WTC11 (cell line): ENCODE measurements at regions not wholly inside any gene's neighbourhood (a gene's known extent, or its start where the extent isn't known, plus 50 kb on each side); places are given as distances from the start of the nearest gene placed in this dataset.

Source experiments
- ATAC-seq: fragments of 200-7000 bp; cut with Tn5 transposase; 2 replicates; pipeline ENCODE4 v1.10.0; 2021; ENCODE audit warnings: mild to moderate bottlenecking, moderate library complexity
- CTCF ChIA-PET: fragments of 300-600 bp; sonication (Branson Sonifier 250); formaldehyde crosslinking; loops from one replicate; lab custom pipeline; 2021; ENCODE audit warnings: antibody characterized with exemption; lab: Charles Lee
- POLR2A ChIA-PET: fragments of 350-600 bp; sonication (Branson Sonifier 250); formaldehyde crosslinking; loops from one replicate; lab custom pipeline; 2021; ENCODE audit warnings: antibody characterized with exemption; lab: Charles Lee
- DNase-seq: peaks from one replicate; pipeline ENCODE4 v3.0.0; 2021; ENCODE audit warnings: low spot score
- H3K27ac Mint-ChIP-seq: 2 replicates; pipeline ENCODE4 v1.8.0; 2021; ENCODE audit warnings: mixed read lengths
- H3K27me3 Mint-ChIP-seq: 2 replicates; pipeline ENCODE4 v1.8.0; 2021; ENCODE audit warnings: low read depth, mild to moderate bottlenecking, moderate library complexity, mixed read lengths
- H3K36me3 Mint-ChIP-seq: 2 replicates; pipeline ENCODE4 v1.8.0; 2021; ENCODE audit warnings: mixed read lengths
- H3K4me1 Mint-ChIP-seq: 2 replicates; pipeline ENCODE4 v1.8.0; 2022; ENCODE audit warnings: mixed read lengths
- H3K4me3 Mint-ChIP-seq: 2 replicates; pipeline ENCODE4 v1.8.0; 2021; ENCODE audit warnings: mild to moderate bottlenecking, moderate library complexity, mixed read lengths
- H3K9me3 Mint-ChIP-seq: 2 replicates; pipeline ENCODE4 v1.8.0; 2021; ENCODE audit warnings: mixed read lengths
- ELF4 ChIP-seq: sonication (generic); formaldehyde crosslinking; IDR thresholded peaks from 2 replicates; pipeline ENCODE4 v1.8.1; 2022; ENCODE audit warnings: low read depth, mild to moderate bottlenecking, moderate library complexity, missing genetic modification reagents
- ESRRA ChIP-seq: sonication (generic); formaldehyde crosslinking; IDR thresholded peaks from 2 replicates; pipeline ENCODE4 v1.8.1; 2022; ENCODE audit warnings: mild to moderate bottlenecking, missing genetic modification reagents, borderline replicate concordance
- FOXP1 ChIP-seq: sonication (generic); formaldehyde crosslinking; IDR thresholded peaks from 2 replicates; pipeline ENCODE4 v1.8.0; 2022; ENCODE audit warnings: missing genetic modification reagents, mild to moderate bottlenecking, moderate library complexity, borderline replicate concordance
- FOXP4 ChIP-seq: sonication (generic); formaldehyde crosslinking; IDR thresholded peaks from 2 replicates; pipeline ENCODE4 v1.8.0; 2022; ENCODE audit warnings: mild to moderate bottlenecking, missing genetic modification reagents
- HMGA2 ChIP-seq: fragments of 250-450 bp; sonication (Bioruptor Pico); IDR thresholded peaks from 2 replicates; pipeline ENCODE4 v1.4.0; 2021; ENCODE audit warnings: mild to moderate bottlenecking, moderate library complexity
- IRF2 ChIP-seq: sonication (generic); formaldehyde crosslinking; IDR thresholded peaks from 2 replicates; pipeline ENCODE4 v1.8.0; 2022; ENCODE audit warnings: low read depth, missing genetic modification reagents, borderline replicate concordance
- KAT7 ChIP-seq: sonication (generic); formaldehyde crosslinking; IDR thresholded peaks from 2 replicates; pipeline ENCODE4 v1.8.1; 2023; ENCODE audit warnings: missing genetic modification reagents, mild to moderate bottlenecking, borderline replicate concordance
- MXD4 ChIP-seq: fragments of 250-450 bp; sonication (Bioruptor Pico); IDR thresholded peaks from 2 replicates; pipeline ENCODE4 v1.8.0; 2021; ENCODE audit warnings: mild to moderate bottlenecking, moderate library complexity, borderline replicate concordance
- NFYB ChIP-seq: sonication (generic); formaldehyde crosslinking; conservative IDR thresholded peaks from 2 replicates; pipeline ENCODE4 v1.8.0; 2022; ENCODE audit warnings: low read depth, missing genetic modification reagents
- PREB ChIP-seq: sonication (generic); formaldehyde crosslinking; IDR thresholded peaks from 2 replicates; pipeline ENCODE4 v1.8.1; 2022; ENCODE audit warnings: mild to moderate bottlenecking, missing genetic modification reagents, moderate library complexity, borderline replicate concordance
- RELA ChIP-seq: sonication (generic); formaldehyde crosslinking; IDR thresholded peaks from 2 replicates; pipeline ENCODE4 v1.8.1; 2022; ENCODE audit warnings: missing genetic modification reagents, mild to moderate bottlenecking, borderline replicate concordance
- SOX15 ChIP-seq: fragments of 250-450 bp; sonication (Bioruptor Pico); IDR thresholded peaks from 2 replicates; pipeline ENCODE4 v1.9.0; 2021; ENCODE audit warnings: mild to moderate bottlenecking
- ZNF263 ChIP-seq: sonication (generic); formaldehyde crosslinking; IDR thresholded peaks from 2 replicates; pipeline ENCODE4 v1.8.1; 2022; ENCODE audit warnings: low read depth, mild to moderate bottlenecking, moderate library complexity, missing genetic modification reagents
- ZSCAN18 ChIP-seq: fragments of 250-450 bp; sonication (Bioruptor Pico); IDR thresholded peaks from 2 replicates; pipeline ENCODE4 v2.1.2; 2022; ENCODE audit warnings: mild to moderate bottlenecking, moderate library complexity

- Mint-ChIP-seq H3K27me3 (peaks cover 10% of the 10 kb centered on the region), H3K9me3 (peaks cover 38% of the 10 kb centered on the region), H3K27ac (no peak overlapping the region), H3K4me1 (no peaks in the 10 kb centered on the region), H3K36me3 (peaks cover 46% of the 10 kb centered on the region), H3K4me3 (no peak overlapping the region)
- ChIA-PET POLR2A (no interaction called here), CTCF (no interaction called here)
- TF ChIP-seq SOX15 (CRISPR knock-in tag) (no peak), PREB (CRISPR knock-in tag) (no peak)
- ATAC-seq (no peak), DNase-seq (no peak)
Measured at GRCh38 chr16:34801875-34802274, 1342.5 kb downstream of the TP53TG3F start.

GRCh38 chr16:34802396-34802795 lies 1343.0 kb downstream of the TP53TG3F start:
- Mint-ChIP-seq H3K4me1 (no peaks in the 10 kb centered on the region), H3K4me3 (no peak overlapping the region), H3K36me3 (peaks cover 44% of the 10 kb centered on the region), H3K27ac (no peak overlapping the region), H3K27me3 (peaks cover 10% of the 10 kb centered on the region), H3K9me3 (peaks cover 36% of the 10 kb centered on the region)
- CTCF ChIA-PET, result no interaction called here
- POLR2A ChIA-PET, result no interaction called here
- TF ChIP-seq ELF4 (CRISPR knock-in tag) (no peak), FOXP4 (CRISPR knock-in tag) (no peak), IRF2 (CRISPR knock-in tag) (no peak), ZNF263 (CRISPR knock-in tag) (no peak), MXD4 (CRISPR knock-in tag) (no peak), ESRRA (CRISPR knock-in tag) (no peak), ZSCAN18 (CRISPR knock-in tag) (no peak), HMGA2 (no peak), RELA (CRISPR knock-in tag) (no peak)
- no peak for DNase-seq
- ATAC-seq, result no peak

- H3K36me3 Mint-ChIP-seq, result peaks cover 44% of the 10 kb centered on the region
- no peak for TF ChIP-seq NFYB (CRISPR knock-in tag)
- no peak for TF ChIP-seq KAT7 (CRISPR knock-in tag)
- no peak for TF ChIP-seq FOXP1
- ATAC-seq (no peak), DNase-seq (no peak)
- ChIA-PET POLR2A (no interaction called here), CTCF (no interaction called here)
- H3K9me3 Mint-ChIP-seq, result peaks cover 36% of the 10 kb centered on the region
- no peaks in the 10 kb centered on the region for H3K4me1 Mint-ChIP-seq
- no peak overlapping the region for H3K4me3 Mint-ChIP-seq
- H3K27ac Mint-ChIP-seq, result no peak overlapping the region
- H3K27me3 Mint-ChIP-seq, result peaks cover 10% of the 10 kb centered on the region
Measured at GRCh38 chr16:34802848-34803599, 1343.6 kb downstream of the TP53TG3F start.
